ENCODE measurements at regions not wholly inside any gene's neighbourhood (a gene's known extent, or its start where the extent isn't known, plus 50 kb on each side); places are given as distances from the start of the nearest gene placed in this dataset.
A peak's percentile ranks its signal among the peaks of the same experiment; 100 is the strongest.

DNA sequence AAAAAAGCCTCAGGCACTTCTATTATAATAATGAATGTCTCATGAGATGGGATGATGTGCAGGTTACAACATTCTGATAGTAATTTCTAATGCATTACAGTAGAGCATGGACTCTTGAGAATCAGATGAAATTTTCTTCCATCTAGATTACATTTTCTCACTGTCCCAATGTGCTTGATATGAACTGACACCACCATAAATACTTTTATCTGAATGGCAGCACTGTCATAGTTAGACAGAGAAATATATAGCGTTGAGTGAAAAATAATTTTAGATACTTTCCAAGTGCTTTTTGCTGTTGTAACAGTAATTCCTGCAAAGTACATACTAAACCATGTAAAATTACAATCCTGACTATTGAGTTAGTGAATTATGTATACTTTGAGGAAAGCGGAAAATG, 630.1 kb downstream of the BRINP3 start:
- no peak for DNase-seq (ENCODE audit: low spot score)

DNA sequence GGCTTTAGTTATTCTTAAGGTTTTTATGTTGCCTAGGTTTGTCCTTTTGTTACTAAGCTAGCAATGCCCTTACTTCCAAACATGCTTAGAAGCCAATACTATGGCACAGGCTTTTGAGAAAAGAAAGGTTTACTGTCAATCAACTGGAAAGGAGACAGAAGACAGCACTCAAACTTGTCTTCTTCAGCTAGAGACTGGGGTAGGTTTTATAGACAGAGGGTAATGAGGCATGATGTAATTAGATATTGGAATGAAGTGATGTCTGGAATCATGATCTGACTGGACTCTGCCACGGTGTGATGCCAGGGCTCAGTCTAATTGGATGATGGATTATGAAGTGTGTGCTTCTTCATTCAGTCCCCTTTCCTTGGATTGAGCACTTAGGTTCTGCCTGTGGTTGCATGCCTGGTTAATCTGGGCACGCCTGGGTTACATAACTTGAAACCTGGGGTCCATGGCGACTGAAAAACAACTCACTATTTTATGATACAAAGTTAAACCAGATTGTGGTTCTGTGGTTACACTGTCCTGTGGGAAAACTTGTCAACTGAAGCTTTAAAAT, 625.8 kb downstream of the BRINP3 start:
- no peak for DNase-seq (ENCODE audit: low spot score)

DNA sequence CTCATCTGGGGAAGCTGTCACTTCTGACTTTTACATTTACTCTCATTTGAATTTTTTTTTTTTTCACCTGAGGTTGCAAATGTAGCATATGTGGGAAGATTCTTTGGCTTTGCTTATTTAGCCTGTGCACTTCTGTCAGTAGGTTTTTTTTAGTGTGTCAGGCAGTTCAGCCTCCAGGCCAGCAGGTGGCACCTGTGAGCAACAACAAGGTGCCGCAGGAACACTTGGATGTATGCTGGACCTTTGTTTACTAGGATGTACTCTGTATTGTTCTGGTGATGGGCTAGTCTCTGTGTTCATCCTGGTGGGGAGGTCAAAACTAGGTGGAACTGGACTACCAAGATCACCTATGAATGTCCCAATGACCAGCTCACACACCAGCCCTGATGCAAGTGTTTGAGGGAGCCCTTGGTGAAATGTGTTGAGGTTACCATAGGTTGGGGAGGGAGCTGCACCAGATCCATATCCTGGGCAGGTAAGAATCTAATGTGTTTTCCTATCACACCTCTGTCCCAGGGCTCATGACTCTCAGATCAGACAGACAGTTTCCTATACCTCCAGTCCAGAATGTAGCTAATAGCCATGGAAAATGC, 618.2 kb downstream of the BRINP3 start:
- DNase-seq (ENCODE audit: low spot score): peak; percentile 19

DNA sequence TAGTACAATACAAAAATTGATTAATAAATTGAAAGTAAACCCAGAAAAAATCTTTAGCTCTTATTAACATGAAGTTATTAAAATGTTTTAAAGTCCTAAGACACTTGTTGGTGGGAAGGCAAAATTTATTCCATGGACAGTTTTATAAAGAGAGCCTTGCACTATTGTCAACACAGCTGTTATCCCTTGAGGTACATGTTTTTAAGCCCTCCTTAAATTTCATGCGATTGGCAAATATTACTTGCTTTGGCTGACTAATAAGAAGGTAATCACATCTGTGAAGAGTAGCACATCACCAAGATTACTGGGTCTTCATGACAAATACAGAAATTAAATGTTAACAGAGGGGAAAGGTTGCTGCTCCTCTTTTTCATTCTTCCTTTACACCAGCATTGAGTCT, 611.1 kb downstream of the BRINP3 start:
- no peak for DNase-seq (ENCODE audit: low spot score)

DNA sequence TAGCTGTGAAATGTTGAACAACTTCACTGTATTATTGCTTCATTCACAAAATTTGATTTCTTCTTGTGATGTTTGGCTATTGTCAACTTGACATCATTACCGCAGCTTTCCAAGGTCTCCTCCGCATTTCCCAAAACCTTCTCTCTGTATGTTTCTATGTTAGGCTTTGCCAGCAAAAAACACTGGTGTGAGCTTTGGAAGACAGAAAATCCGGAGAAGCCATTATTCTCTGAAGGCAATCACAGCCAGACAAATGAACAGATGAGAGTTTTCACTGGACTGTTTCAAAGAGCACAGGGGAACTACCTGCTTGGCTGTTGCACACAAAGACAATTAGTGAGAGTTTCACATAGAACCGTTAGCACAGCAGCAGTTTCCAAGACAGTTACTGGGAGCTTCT, 609.6 kb downstream of the BRINP3 start:
- DNase-seq (ENCODE audit: low spot score): no peak

GRCh38 chr1:189874715-189875435, 602.8 kb downstream of the BRINP3 start:
- DNase-seq (ENCODE audit: low spot score): no peak

DNA sequence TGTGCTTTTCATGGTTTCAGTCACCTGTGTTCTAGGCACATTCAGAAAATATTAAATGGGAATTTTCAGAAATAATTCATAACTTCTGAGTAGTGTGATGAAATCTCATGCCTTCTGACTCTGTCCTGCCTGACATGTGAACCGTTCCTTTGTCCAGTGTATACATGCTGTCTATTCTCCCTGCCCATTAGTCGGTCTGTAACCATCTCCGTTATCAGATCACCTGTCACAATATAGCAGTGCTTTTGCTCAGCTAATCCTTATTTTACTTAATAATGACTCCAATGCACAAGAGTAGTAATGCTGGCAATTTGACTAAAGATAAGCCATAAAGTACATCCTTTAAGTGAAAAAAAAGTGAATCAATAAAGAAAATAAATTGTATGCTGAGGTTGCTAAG, 597.5 kb downstream of the BRINP3 start:
- DNase-seq (ENCODE audit: low spot score): no peak

- no peak for DNase-seq (ENCODE audit: low spot score)
Observed at GRCh38 chr1:189899686-189900425, 577.8 kb downstream of the BRINP3 start.

DNA sequence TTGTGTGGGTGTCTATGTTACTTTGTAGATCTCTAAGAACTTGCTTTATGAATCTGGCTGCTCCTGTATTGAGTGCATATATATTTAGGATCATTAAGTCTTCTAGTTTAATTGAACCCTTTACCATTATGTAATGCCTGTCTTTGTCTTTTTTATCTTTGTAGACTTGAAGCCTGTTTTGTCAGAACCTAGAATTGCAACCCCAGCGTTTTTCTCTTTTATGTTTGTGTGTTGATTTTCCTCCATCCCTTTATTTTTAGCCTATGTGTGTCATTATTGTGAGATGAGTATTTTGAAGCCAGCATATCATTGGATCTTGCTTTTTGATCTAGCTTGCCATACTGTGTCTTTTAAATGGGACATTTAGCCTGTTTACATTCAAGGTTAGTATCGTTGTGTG, 573.2 kb downstream of the BRINP3 start:
- no peak for DNase-seq (ENCODE audit: low spot score)

DNA sequence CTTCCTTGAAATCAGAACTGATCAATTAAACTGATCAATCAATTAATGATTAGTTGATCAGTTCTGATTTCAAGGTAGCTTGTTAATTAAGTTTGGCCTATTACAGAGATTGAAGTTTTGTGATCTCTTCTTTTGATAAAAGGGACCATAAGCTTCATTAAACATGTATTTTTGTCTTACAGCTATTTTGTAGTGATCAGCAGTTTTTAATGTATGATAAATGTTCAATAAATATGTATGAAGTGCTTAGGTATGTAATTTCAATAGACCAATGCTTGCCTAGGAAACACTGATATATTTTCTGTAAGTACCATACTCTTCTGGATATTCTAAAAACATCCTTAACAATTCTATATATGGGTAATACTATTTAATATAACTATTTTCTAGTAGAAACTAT, 569.6 kb downstream of the BRINP3 start:
- DNase-seq (ENCODE audit: low spot score): no peak

- no peak for DNase-seq (ENCODE audit: low spot score)
Observed at GRCh38 chr1:189921613-189922012, 556.1 kb downstream of the BRINP3 start.

GRCh38 chr1:189927641-189928040, 550.0 kb downstream of the BRINP3 start:
- no peak for DNase-seq (ENCODE audit: low spot score)

DNA sequence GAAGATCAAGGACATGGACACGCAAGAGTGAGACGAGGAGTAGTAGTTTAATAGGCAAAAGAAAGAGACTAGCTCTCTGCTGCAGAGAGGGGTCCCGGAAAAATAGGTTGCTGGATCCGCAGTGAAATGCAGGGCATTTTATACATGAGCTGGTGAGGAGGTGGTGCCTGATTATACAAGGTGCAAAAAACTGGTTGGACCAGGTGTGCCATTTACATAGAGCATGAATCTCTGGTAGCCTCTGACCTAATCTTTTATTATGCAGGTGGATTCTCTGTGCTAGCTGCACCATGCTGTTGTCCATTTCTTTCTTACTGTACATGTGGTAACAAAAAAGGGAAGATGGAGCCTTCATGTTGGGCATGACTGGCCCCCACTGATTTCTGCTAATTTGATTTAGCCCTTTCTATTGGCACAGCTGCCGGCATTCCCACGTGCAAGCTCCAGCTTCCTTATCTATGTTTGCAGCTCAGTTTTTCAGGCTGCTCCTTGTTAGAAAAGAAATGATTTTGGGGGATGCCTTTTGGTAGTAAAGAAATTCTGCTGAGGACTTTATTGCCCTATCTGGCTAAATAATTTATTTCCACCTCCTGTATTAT, 548.1 kb downstream of the BRINP3 start:
- no peak for DNase-seq (ENCODE audit: low spot score)

GRCh38 chr1:189936861-189937260, 540.8 kb downstream of the BRINP3 start:
- DNase-seq (ENCODE audit: low spot score): no peak

DNA sequence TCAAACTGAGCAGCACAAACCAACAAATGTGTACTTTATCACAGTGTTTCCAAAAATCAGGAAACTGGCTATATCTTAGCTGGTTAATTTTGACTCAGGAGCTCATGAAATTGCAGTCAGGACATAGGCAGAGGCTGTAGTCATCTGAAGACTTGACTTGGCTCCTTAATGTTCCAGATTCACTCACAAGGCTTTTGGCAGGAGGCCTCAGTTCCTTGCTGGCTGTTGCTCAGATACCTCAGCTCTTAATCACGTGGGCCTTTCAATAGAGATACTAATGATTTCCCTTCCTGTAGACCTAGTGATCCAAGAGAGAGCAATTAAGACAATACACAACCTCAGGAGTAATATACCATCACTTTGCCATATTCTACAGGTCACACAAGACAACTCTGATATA, 537.7 kb downstream of the BRINP3 start:
- DNase-seq (ENCODE audit: low spot score): no peak

DNA sequence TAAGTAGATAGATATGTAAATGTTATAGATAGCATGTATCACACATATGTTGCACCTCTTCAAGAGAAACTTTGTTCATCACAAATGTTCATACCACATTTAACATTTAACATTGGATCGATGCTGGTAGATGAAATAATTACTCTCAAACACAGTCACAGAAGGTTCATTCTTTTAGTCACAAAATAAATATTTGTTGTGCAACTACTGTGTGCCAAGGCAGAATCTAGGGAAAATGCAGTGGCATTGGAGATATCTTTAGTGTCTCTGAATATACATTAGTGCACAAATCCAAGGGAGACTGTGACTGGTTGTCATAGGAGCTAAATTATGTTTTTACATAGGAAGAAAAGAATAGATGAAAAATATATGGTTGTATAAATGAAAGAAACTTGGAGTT, 535.7 kb downstream of the BRINP3 start:
- no peak for DNase-seq (ENCODE audit: low spot score)

DNA sequence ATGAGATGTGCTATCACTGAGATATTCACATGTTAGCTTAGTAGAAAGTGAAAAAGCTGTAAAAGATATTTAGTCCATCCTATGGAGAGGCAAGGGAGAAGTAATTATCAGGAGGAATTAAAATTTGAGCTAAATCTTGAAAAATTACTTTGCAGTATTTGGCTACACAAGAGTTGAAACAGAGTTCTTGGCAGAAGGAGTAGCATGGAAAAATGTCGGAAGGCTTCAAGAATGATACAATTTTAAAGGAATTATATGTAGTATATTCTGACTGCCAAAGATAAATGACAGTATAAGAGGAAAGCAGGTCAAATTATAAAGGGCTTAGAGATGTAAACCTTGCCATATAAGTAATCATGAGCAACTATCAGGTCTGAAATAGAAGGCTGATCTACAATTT, 518.9 kb downstream of the BRINP3 start:
- DNase-seq (ENCODE audit: low spot score): no peak

- no peak for DNase-seq (ENCODE audit: low spot score)
Observed at GRCh38 chr1:189960769-189961168, 516.9 kb downstream of the BRINP3 start.

GRCh38 chr1:189962181-189962580, 515.5 kb downstream of the BRINP3 start:
- DNase-seq (ENCODE audit: low spot score): peak; percentile 53

- DNase-seq (ENCODE audit: low spot score): no peak
Observed at GRCh38 chr1:189970331-189971230, 507.1 kb downstream of the BRINP3 start.

- no peak for DNase-seq (ENCODE audit: low spot score)
Observed at GRCh38 chr1:189971656-189972055, 506.0 kb downstream of the BRINP3 start.

Measured in H4 (cell line).